ENCODE measurements at regions not wholly inside any gene's neighbourhood (a gene's known extent, or its start where the extent isn't known, plus 50 kb on each side); places are given as distances from the start of the nearest gene placed in this dataset.

DNA sequence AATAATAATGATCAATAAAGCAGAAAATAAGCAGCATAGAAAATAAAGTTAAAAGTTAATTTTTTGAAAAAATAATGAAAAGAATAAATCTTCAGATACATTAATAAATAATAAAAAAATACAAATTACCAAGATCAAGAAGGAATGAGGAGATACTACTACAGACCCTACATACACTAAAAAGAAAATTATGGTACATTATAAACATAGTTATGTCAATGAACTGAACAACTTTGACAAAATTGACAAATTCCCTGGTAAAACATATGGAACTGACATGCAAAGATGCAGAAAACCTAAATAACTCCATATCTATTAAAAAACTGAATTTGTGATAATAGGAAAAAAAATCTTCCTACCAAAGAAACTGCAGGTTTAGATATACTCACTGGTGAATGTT lies 456.7 kb downstream of the PMP22 start:
- ATAC-seq = no peak
- no peak overlapping the region for H3K4me3 Mint-ChIP-seq

DNA sequence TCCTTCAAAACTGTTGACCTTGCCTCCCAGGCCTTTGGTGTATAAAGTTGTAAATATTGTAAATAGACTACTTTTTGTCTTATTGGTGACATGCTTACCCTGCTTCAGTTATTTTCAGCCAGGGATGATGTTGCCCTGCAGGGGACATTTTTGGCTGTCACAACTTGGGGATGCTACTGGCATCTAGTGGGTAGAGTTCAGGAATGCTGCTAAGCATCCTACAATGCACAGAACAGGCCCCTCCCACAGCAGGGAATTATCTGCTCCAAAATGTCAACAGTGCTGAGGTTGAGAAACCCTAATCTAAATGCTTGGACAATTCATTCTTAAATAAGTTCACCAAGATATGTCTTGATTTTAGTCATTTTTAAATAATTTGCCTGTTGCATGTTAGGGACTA lies 459.8 kb downstream of the PMP22 start:
- Mint-ChIP-seq H3K9me3 (ENCODE audit: insufficient read depth) (peaks cover 3% of the 10 kb centered on the region), H3K4me1 (ENCODE audit: low read depth) (no peaks in the 10 kb centered on the region), H3K27ac (no peak overlapping the region), H3K36me3 (ENCODE audit: low read depth) (no peaks in the 10 kb centered on the region), H3K4me3 (no peak overlapping the region), H3K27me3 (ENCODE audit: low read depth) (no peaks in the 10 kb centered on the region)
- ChIA-PET POLR2A (no interaction called here), CTCF (no interaction called here)
- DNase-seq (no peak), ATAC-seq (no peak)

More for the DNA sequence above, 456.7 kb downstream of the PMP22 start:
- Mint-ChIP-seq H3K4me1 (ENCODE audit: low read depth) (no peaks in the 10 kb centered on the region), H3K9me3 (ENCODE audit: insufficient read depth) (peaks cover 3% of the 10 kb centered on the region), H3K27ac (no peak overlapping the region), H3K36me3 (ENCODE audit: low read depth) (no peaks in the 10 kb centered on the region), H3K27me3 (ENCODE audit: low read depth) (no peaks in the 10 kb centered on the region)
- CTCF ChIA-PET = no interaction called here
- DNase-seq = no peak
- POLR2A ChIA-PET = interaction anchor here (0.7 kb wide), 1 partner anchor 26 kb away, joined by 3 read pairs; no protein-coding TSS in a partner anchor

DNA sequence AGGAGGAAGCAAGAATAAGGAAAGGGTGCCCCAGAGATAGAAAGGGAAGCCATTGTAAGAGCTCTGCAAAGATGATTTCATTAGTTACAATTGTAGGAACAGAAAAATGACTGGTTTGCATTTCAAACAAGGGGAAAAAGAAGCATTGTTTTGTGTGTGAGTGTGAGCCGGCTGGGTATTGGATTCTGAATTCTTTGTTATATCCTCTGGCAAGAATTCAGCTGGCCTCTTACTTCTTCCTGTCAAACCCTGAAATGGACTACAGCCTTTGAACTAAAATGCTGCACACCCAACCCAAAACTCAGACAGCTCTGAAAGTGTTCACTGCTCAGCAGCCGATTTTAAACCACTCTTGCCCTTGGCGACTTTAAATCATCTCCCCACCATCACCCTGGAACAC lies 461.3 kb downstream of the PMP22 start:
- no peak overlapping the region for H3K4me3 Mint-ChIP-seq
- H3K27ac Mint-ChIP-seq = no peak overlapping the region
- H3K27me3 Mint-ChIP-seq (ENCODE audit: low read depth) = no peaks in the 10 kb centered on the region
- no peaks in the 10 kb centered on the region for H3K36me3 Mint-ChIP-seq (ENCODE audit: low read depth)
- CTCF ChIA-PET = no interaction called here
- ATAC-seq (no peak), DNase-seq (no peak)
- no peaks in the 10 kb centered on the region for H3K4me1 Mint-ChIP-seq (ENCODE audit: low read depth)
- POLR2A ChIA-PET = interaction anchor here (0.6 kb wide), 1 partner anchor 246 kb away, joined by 3 read pairs; no protein-coding TSS in a partner anchor
- H3K9me3 Mint-ChIP-seq (ENCODE audit: insufficient read depth) = peaks cover 3% of the 10 kb centered on the region

DNA sequence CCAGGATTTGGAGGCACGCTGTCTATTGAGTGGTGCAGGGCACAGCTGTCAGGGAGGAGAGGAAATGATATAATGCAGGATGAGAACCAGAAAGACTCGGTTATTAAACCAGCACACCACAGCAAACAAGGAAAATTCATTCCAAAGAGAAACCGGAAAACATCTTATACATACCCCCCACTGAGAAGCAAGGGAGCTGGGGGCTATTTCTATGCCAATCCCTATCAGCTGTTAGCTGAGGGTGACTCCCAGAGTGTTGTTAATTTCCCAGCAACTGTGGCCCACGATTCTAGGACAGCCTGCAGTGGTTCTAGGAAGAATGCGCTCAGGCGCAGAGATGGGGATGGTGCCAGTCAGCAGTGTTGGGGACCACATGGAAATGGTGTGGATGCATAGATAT lies 467.3 kb downstream of the PMP22 start:
- Mint-ChIP-seq H3K4me1 (ENCODE audit: low read depth) (no peaks in the 10 kb centered on the region), H3K36me3 (ENCODE audit: low read depth) (no peaks in the 10 kb centered on the region), H3K4me3 (no peak overlapping the region), H3K9me3 (ENCODE audit: insufficient read depth) (no peaks in the 10 kb centered on the region), H3K27ac (no peak overlapping the region), H3K27me3 (ENCODE audit: low read depth) (no peaks in the 10 kb centered on the region)
- DNase-seq = no peak
- ChIA-PET CTCF (no interaction called here), POLR2A (no interaction called here)
- ATAC-seq = no peak

DNA sequence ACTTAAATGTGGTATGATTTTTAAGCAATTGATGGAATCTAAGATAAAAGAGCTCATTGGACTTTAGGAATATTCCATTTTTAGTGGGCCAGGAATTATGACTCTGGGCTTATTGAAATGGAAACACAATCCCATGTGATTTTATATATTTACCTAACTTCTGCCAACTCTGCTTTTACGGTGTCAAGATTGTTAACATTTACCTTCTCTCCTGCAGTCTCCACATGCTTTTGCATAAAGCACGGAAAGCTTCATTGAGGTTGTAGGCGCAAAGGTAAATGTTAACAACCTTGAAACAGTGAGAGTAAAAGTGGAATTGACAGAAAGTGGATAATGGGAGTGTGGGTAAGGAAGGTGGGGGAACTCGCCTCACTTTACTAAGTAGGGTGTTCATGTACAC lies 468.1 kb downstream of the PMP22 start:
- no peaks in the 10 kb centered on the region for H3K36me3 Mint-ChIP-seq (ENCODE audit: low read depth)
- H3K27ac Mint-ChIP-seq = no peak overlapping the region
- no peak overlapping the region for H3K4me3 Mint-ChIP-seq
- no peaks in the 10 kb centered on the region for H3K9me3 Mint-ChIP-seq (ENCODE audit: insufficient read depth)
- no peak for DNase-seq
- no peaks in the 10 kb centered on the region for H3K4me1 Mint-ChIP-seq (ENCODE audit: low read depth)
- ATAC-seq = no peak
- no peaks in the 10 kb centered on the region for H3K27me3 Mint-ChIP-seq (ENCODE audit: low read depth)
- POLR2A ChIA-PET = no interaction called here
- CTCF ChIA-PET = no interaction called here

DNA sequence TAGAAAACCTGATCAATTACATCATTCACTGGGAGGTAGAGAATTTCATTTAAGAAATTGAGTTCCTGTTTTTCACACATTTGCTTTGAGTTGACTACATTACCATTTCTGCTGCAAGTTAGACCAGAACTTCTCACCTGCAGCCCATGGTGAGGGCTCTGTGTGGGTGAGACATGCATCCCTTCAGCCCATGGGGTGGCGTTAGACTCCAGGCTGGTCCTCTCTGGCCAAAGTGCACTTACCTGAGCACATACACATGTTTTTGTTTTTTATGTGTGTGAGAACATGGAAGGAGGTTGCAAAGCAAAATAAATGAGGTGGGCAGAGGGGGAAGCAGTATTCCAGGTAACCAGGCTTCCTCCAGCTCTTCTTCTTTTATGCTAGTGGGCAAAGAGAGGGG lies 470.2 kb downstream of the PMP22 start:
- POLR2A ChIA-PET = no interaction called here
- Mint-ChIP-seq H3K9me3 (ENCODE audit: insufficient read depth) (no peaks in the 10 kb centered on the region), H3K36me3 (ENCODE audit: low read depth) (no peaks in the 10 kb centered on the region), H3K4me1 (ENCODE audit: low read depth) (no peaks in the 10 kb centered on the region), H3K4me3 (no peak overlapping the region), H3K27ac (no peak overlapping the region), H3K27me3 (ENCODE audit: low read depth) (peaks cover 4% of the 10 kb centered on the region)
- no peak for DNase-seq
- CTCF ChIA-PET = no interaction called here
- ATAC-seq = no peak

DNA sequence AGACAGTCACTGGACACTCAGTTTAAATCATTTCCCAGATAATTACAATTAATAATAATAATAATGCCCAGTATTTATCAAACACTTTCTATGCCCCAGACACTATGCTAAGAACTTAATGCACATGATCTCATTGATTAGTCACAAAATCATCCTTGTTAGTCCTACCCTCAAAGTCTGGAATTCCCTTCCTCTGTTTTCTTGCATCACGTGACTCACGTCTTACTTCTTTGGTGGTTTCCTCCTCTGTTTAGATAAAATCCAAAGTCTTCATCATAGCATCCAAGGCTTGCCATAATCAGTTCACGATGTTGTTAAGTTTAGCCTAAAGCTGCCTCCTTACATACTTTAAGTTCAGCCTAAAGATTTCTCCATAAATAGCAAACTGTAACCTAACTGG lies 471.9 kb downstream of the PMP22 start:
- H3K4me1 Mint-ChIP-seq (ENCODE audit: low read depth) = no peaks in the 10 kb centered on the region
- no peak for ATAC-seq
- no peaks in the 10 kb centered on the region for H3K36me3 Mint-ChIP-seq (ENCODE audit: low read depth)
- POLR2A ChIA-PET = no interaction called here
- peaks cover 8% of the 10 kb centered on the region for H3K27me3 Mint-ChIP-seq (ENCODE audit: low read depth)
- no peak overlapping the region for H3K4me3 Mint-ChIP-seq
- no peak overlapping the region for H3K27ac Mint-ChIP-seq
- H3K9me3 Mint-ChIP-seq (ENCODE audit: insufficient read depth) = no peaks in the 10 kb centered on the region
- CTCF ChIA-PET = no interaction called here
- DNase-seq = no peak

DNA sequence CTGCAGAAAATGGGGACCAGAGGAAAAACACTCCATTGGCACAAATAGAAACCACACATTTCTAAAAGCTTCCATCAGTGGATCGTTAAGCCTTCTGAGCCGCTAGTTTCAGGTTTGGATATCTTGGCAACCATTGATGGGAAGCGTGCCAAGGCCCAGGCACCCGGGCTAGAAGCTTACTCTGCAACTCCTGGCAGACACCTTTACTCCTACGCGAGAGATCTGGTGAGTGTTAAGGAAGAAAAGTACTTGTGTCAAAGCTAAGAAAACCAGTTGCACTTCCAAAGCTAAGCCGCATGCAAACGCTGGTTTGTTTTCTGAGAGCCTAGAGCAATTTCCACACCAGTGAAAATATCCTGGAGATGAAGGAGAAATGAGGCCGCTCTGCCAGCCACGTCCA lies 472.4 kb downstream of the PMP22 start:
- no peaks in the 10 kb centered on the region for H3K36me3 Mint-ChIP-seq (ENCODE audit: low read depth)
- CTCF ChIA-PET = no interaction called here
- DNase-seq (no peak), ATAC-seq (no peak)
- POLR2A ChIA-PET = no interaction called here
- H3K27me3 Mint-ChIP-seq (ENCODE audit: low read depth) = peaks cover 8% of the 10 kb centered on the region
- H3K27ac Mint-ChIP-seq = no peak overlapping the region
- H3K4me1 Mint-ChIP-seq (ENCODE audit: low read depth) = no peaks in the 10 kb centered on the region
- H3K4me3 Mint-ChIP-seq = no peak overlapping the region
- no peaks in the 10 kb centered on the region for H3K9me3 Mint-ChIP-seq (ENCODE audit: insufficient read depth)

DNA sequence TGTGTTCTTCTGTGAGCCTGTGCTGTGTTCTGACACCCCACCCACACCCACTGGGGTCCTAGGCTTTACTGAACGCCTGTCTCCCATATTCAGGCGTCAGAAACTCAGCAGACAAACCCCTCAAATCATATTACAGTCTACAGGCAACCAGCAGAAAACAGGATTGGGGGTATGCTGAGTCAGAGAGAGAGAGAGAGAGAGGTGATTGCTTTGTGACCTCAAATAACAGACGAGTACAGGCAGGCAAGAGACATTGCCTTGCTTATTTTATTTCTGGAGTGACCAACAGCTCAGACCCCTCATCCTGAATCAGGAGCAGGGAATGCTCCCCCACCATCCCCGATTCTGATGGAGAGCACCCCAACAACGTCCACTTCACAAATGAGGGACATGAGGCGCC lies 473.9 kb downstream of the PMP22 start:
- Mint-ChIP-seq H3K4me3 (no peak overlapping the region), H3K9me3 (ENCODE audit: insufficient read depth) (no peaks in the 10 kb centered on the region), H3K27ac (no peak overlapping the region), H3K36me3 (ENCODE audit: low read depth) (no peaks in the 10 kb centered on the region), H3K27me3 (ENCODE audit: low read depth) (peaks cover 12% of the 10 kb centered on the region), H3K4me1 (ENCODE audit: low read depth) (no peaks in the 10 kb centered on the region)
- DNase-seq = no peak
- CTCF ChIA-PET = no interaction called here
- ATAC-seq = no peak
- POLR2A ChIA-PET = no interaction called here

DNA sequence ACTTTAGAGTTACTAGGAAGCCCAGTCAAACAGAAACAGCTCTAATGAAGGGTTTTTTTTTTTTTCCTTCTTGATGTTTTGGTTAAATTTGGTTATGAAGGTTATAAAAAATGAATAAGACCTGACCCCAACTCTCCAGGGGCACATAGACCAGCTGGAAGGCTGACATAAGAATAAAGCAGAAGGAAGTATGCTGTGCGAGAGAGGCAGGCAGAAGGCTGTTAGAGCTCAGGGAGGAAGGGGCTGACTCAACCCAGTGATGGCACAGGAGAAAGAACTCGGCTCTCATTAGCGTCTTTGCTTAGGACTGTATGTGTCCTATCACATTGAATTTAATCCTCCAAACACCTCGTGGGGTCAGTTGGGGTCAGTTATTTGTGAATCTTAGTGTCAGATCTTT lies 474.6 kb downstream of the PMP22 start:
- ChIA-PET POLR2A (no interaction called here), CTCF (no interaction called here)
- peaks cover 12% of the 10 kb centered on the region for H3K27me3 Mint-ChIP-seq (ENCODE audit: low read depth)
- ATAC-seq (no peak), DNase-seq (no peak)
- H3K9me3 Mint-ChIP-seq (ENCODE audit: insufficient read depth) = no peaks in the 10 kb centered on the region
- no peaks in the 10 kb centered on the region for H3K36me3 Mint-ChIP-seq (ENCODE audit: low read depth)
- H3K27ac Mint-ChIP-seq = no peak overlapping the region
- no peak overlapping the region for H3K4me3 Mint-ChIP-seq
- no peaks in the 10 kb centered on the region for H3K4me1 Mint-ChIP-seq (ENCODE audit: low read depth)

DNA sequence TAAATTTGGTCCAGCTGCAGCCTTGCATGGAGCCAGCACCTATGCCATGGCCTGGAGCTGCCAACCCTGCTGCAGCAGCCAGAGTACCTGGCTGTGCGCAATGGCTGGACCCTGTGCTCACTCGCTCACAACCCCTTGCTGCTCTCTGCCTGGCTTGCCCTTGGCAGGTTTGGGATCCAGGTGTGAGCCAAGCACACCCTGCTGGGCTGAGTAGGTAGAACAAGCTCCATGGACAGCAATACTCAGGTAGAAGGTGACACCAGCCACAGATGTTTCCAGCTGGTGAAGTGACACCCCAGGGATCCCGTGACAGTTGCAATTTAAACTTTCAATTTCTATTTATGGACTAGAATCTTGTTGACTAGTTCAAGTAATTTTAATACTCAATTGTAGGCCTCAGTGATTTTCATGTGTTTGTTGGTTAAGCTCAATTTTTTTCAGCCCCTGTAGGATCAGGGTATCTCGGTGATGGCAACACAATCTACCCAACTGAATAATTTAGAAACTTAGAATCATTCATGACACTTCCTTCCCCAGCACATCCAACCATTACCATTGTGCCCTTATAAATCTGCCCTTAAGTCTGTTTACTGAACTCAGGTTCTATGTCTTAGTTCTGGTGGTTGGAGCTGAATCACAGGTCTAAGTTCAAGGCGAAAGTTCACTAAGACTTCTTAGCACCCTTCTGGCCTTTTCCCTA lies 480.0 kb downstream of the PMP22 start:
- no peak for ATAC-seq

DNA sequence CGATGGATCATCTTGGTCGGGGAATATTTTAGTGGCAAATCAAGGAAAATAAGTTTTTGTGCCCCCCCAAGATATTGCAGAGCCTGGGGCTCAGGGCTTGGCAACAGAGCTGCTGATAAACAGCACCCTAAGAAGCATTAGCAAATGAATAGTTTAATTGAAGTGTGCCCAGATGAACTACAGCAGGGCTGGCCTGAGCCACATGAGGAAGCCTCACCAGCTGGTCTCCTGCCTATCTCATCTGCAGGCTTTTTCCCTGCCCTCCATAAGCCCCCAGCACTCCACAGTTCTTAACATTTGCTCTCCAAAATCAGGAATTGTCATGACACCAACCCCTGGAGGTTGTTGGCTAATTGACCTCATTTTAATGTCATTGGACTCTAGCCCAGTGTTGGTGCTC lies 480.2 kb downstream of the HS3ST3B1 start:
- no peak for DNase-seq
- Mint-ChIP-seq H3K36me3 (ENCODE audit: low read depth) (no peaks in the 10 kb centered on the region), H3K27ac (no peak overlapping the region), H3K4me3 (no peak overlapping the region), H3K27me3 (ENCODE audit: low read depth) (no peaks in the 10 kb centered on the region), H3K9me3 (ENCODE audit: insufficient read depth) (no peaks in the 10 kb centered on the region), H3K4me1 (ENCODE audit: low read depth) (no peaks in the 10 kb centered on the region)
- ChIA-PET CTCF (no interaction called here), POLR2A (no interaction called here)
- no peak for ATAC-seq

More for the DNA sequence above, 480.0 kb downstream of the PMP22 start:
- H3K36me3 Mint-ChIP-seq (ENCODE audit: low read depth) = no peaks in the 10 kb centered on the region
- H3K9me3 Mint-ChIP-seq (ENCODE audit: insufficient read depth) = no peaks in the 10 kb centered on the region
- no peaks in the 10 kb centered on the region for H3K4me1 Mint-ChIP-seq (ENCODE audit: low read depth)
- H3K27me3 Mint-ChIP-seq (ENCODE audit: low read depth) = peaks cover 8% of the 10 kb centered on the region
- H3K4me3 Mint-ChIP-seq = no peak overlapping the region
- ChIA-PET POLR2A (no interaction called here), CTCF (interaction anchor here (0.7 to 1.8 kb wide), 3 partner anchors 567 to 1191 kb away, joined by 3 to 4 read pairs (median 3); no protein-coding TSS in a partner anchor)
- no peak for DNase-seq
- no peak overlapping the region for H3K27ac Mint-ChIP-seq

DNA sequence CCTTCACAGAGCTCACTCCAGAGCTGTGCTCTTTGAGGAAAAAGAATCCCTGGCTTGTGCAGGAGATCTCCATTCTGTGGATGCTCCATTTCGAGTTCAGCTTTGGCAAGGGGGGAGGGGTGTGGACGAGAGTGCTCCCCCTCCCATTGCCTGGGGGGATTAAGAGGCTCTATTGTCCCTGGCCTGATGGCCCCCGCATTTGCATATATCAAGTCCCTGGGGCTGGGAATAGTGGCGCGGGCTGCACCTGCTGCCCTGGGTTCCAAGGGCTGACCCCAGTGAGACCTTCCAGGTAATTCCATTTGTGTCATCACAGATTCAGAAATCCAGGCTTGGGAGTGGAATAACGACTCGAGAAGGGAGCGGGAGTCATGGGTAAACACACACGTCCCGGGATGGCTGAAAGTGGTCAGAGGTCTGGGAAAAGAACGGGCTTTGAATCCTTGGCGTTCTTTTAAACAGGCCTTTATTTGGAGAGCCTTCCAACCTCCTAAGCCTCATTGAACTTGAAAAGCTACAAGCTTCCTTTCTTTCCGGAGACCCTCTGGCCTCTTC lies 479.3 kb downstream of the HS3ST3B1 start:
- no peaks in the 10 kb centered on the region for H3K9me3 Mint-ChIP-seq (ENCODE audit: insufficient read depth)
- DNase-seq = no peak
- no peak for ATAC-seq
- no peaks in the 10 kb centered on the region for H3K36me3 Mint-ChIP-seq (ENCODE audit: low read depth)
- ChIA-PET CTCF (no interaction called here), POLR2A (no interaction called here)
- no peak overlapping the region for H3K4me3 Mint-ChIP-seq
- no peaks in the 10 kb centered on the region for H3K4me1 Mint-ChIP-seq (ENCODE audit: low read depth)
- no peaks in the 10 kb centered on the region for H3K27me3 Mint-ChIP-seq (ENCODE audit: low read depth)
- no peak overlapping the region for H3K27ac Mint-ChIP-seq
